Choroid plexus epithelial cell (primary cell): ENCODE measurements at regions not wholly inside any gene's neighbourhood (a gene's known extent, or its start where the extent isn't known, plus 50 kb on each side); places are given as distances from the start of the nearest gene placed in this dataset.

Source experiments
- DNase-seq: peaks from one replicate; pipeline ENCODE4 v3.0.0-alpha.2; 2010; ENCODE audit warnings: low read depth
- H3K4me3 ChIP-seq: 2 replicates; pipeline ENCODE4 v1.5.1; 2011; ENCODE audit warnings: low read depth, mild to moderate bottlenecking, control low read depth, low read length, moderate library complexity
- TF ChIP-seq, protein P1 (sequence below): conservative IDR thresholded peaks from 2 replicates; pipeline ENCODE4 v1.5.1; 2011; ENCODE audit warnings: low read depth, mild to moderate bottlenecking, control low read depth, inconsistent platforms, low read length, moderate library complexity

- DNase-seq: no peak
- no peak overlapping the region for H3K4me3 ChIP-seq
- TF ChIP-seq, protein P1, sequence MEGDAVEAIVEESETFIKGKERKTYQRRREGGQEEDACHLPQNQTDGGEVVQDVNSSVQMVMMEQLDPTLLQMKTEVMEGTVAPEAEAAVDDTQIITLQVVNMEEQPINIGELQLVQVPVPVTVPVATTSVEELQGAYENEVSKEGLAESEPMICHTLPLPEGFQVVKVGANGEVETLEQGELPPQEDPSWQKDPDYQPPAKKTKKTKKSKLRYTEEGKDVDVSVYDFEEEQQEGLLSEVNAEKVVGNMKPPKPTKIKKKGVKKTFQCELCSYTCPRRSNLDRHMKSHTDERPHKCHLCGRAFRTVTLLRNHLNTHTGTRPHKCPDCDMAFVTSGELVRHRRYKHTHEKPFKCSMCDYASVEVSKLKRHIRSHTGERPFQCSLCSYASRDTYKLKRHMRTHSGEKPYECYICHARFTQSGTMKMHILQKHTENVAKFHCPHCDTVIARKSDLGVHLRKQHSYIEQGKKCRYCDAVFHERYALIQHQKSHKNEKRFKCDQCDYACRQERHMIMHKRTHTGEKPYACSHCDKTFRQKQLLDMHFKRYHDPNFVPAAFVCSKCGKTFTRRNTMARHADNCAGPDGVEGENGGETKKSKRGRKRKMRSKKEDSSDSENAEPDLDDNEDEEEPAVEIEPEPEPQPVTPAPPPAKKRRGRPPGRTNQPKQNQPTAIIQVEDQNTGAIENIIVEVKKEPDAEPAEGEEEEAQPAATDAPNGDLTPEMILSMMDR: no peak
Observed at GRCh38 chr3:20321391-20322047, 135.5 kb upstream of the SGO1 start.

- DNase-seq: no peak
- TF ChIP-seq, protein P1: no peak
Observed at GRCh38 chr3:20320489-20320888, 134.5 kb upstream of the SGO1 start.

GRCh38 chr3:20319551-20319950, 133.5 kb upstream of the SGO1 start:
- DNase-seq: no peak
- H3K4me3 ChIP-seq: no peak overlapping the region
- TF ChIP-seq, protein P1: no peak

More at GRCh38 chr3:20320489-20320888, 134.5 kb upstream of the SGO1 start:
- H3K4me3 ChIP-seq: no peak overlapping the region

DNA sequence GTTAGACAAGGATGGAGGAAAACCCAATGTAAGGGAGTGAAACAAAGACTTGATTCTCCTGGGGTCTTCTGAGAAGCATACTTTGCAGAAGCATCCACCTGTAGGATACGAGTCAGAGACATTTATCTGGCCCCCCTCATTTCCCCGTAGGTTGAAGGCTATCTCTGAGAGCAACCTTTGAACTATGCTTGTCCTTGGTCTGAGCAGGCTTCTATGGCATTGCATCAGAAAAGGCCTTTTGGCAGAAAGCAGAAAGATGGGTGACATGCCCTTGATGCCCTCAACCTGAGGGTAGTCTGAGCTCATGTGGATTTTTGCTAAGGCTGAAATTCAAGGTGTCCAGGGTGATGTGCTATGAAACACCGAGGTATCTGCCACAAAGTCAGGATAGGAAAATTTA, 131.6 kb upstream of the SGO1 start:
- DNase-seq: no peak
- TF ChIP-seq, protein P1: no peak
- no peak overlapping the region for H3K4me3 ChIP-seq

GRCh38 chr3:20316238-20316637, 130.2 kb upstream of the SGO1 start:
- TF ChIP-seq, protein P1: no peak
- DNase-seq: no peak
- no peak overlapping the region for H3K4me3 ChIP-seq

DNA sequence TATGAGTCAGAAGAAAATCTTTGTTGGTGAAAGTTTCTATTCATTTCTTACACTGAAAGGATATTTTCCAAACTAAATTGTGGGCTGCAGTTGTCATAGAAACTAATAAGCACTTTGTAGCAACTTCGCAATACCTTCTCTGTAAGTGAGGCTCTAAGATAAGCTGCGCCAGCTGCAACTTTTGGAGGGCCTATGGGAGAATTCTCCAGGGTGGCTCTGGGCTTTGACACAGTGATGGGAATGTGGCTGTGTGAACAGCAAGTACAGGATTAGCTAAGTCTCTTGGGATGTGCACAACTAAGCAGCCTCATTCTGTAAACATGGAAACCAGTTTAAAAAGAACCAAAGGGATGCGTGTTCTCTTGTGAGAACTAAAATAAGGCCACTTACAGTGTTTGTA, 124.6 kb upstream of the SGO1 start:
- TF ChIP-seq, protein P1: no peak
- no peak for DNase-seq
- no peak overlapping the region for H3K4me3 ChIP-seq

DNA sequence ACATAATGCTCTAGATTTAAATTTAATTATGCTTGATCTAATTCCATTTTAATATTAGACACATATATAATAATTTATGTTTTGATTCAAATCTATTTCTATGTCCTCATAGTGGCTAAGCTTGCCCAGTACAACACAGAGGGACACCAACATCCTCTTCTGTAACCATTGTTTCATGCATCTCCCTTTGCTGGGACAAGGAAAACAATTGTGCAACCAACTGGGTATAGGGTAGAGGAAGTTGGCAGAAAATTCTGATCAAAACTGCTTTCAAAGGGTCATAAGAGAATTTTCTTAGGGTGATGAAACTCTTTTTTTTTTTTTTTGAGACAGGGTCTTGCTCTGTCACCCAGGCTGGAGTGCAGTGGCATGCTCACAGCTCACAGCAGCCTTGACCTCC, 121.4 kb upstream of the SGO1 start:
- TF ChIP-seq, protein P1: no peak
- H3K4me3 ChIP-seq: no peak overlapping the region
- no peak for DNase-seq
